SK-N-MC (cell line): ENCODE measurements at regions not wholly inside any gene's neighbourhood (a gene's known extent, or its start where the extent isn't known, plus 50 kb on each side); places are given as distances from the start of the nearest gene placed in this dataset.
A peak's percentile ranks its signal among the peaks of the same experiment; 100 is the strongest.
"Not testable (repeated sequence)": the region's sequence is repeated elsewhere in the genome, so short reads cannot be mapped to it uniquely, and the experiment has no call there.

Source experiments
- DNase-seq: peaks from one replicate; pipeline ENCODE4 v3.0.0-alpha.2; 2011; ENCODE audit warnings: low read depth, low spot score
- H3K27ac ChIP-seq: fragments of 200-600 bp; sonication (generic); 2 replicates; pipeline ENCODE4 v1.5.1; 2016; ENCODE audit warnings: mixed run types
- H3K36me3 ChIP-seq: fragments of 200-600 bp; sonication (generic); 2 replicates; pipeline ENCODE4 v1.6.1; 2017; ENCODE audit warnings: antibody characterized with exemption, low read length, mixed read lengths; ENCODE audit not compliant: insufficient read depth
- H3K4me3 ChIP-seq: fragments of 200-600 bp; sonication (generic); 2 replicates; pipeline ENCODE4 v1.5.1; 2016
- H3K9ac ChIP-seq: fragments of 200-600 bp; sonication (generic); 2 replicates; pipeline ENCODE4 v1.8.0; 2017; ENCODE audit warnings: mixed run types, mixed read lengths; ENCODE audit not compliant: insufficient read length
- H3K9me3 ChIP-seq: fragments of 200-600 bp; sonication (generic); 2 replicates; pipeline ENCODE4 v1.6.1; 2017; ENCODE audit warnings: low read depth, mild to moderate bottlenecking, antibody characterized with exemption, low read length, moderate library complexity, mixed read lengths
- EZH2 ChIP-seq: fragments of 200-600 bp; sonication (generic); IDR thresholded peaks from one replicate; pipeline ENCODE4 v1.6.1; 2017; ENCODE audit warnings: antibody characterized with exemption
- FOXP2 ChIP-seq: optimal IDR thresholded peaks from 2 replicates; pipeline ENCODE3; 2011; ENCODE audit warnings: mild to moderate bottlenecking, moderate library complexity; ENCODE audit not compliant: insufficient read depth; ENCODE audit errors: extremely low read length, control extremely low read depth
- POLR2AphosphoS5 ChIP-seq: IDR thresholded peaks from 2 replicates; pipeline ENCODE4 v1.6.1; 2012; ENCODE audit warnings: mild to moderate bottlenecking, low read depth, low read length, borderline replicate concordance

GRCh38 chr4:152193059-152193458, 342.8 kb downstream of the FBXW7 start:
- TF ChIP-seq EZH2 (no peak), POLR2AphosphoS5 (no peak), FOXP2 (no peak)
- Histone ChIP-seq H3K27ac (no peak overlapping the region), H3K36me3 (no peaks in the 10 kb centered on the region), H3K4me3 (no peak overlapping the region), H3K9me3 (no peaks in the 10 kb centered on the region), H3K9ac (no peak overlapping the region)
- no peak for DNase-seq

- H3K27ac ChIP-seq, result no peak overlapping the region
- no peak overlapping the region for H3K9ac ChIP-seq
- H3K36me3 ChIP-seq, result no peaks in the 10 kb centered on the region
- H3K4me3 ChIP-seq, result no peak overlapping the region
- no peaks in the 10 kb centered on the region for H3K9me3 ChIP-seq
- no peak for DNase-seq
- TF ChIP-seq EZH2, result no peak
- TF ChIP-seq POLR2AphosphoS5, result no peak
- no peak for TF ChIP-seq FOXP2
Measured at GRCh38 chr4:152190907-152191306, 345.0 kb downstream of the FBXW7 start.

- TF ChIP-seq POLR2AphosphoS5 (no peak), EZH2 (no peak), FOXP2 (no peak)
- Histone ChIP-seq H3K9me3 (no peaks in the 10 kb centered on the region), H3K27ac (peak overlapping the region; percentile 34; the same call in 1 of the 2 replicates), H3K4me3 (0 out of 2 replicates have a peak overlapping the region, but pooled peaks have one; percentile 13), H3K9ac (no peak overlapping the region), H3K36me3 (no peaks in the 10 kb centered on the region)
- DNase-seq, result no peak
Measured at GRCh38 chr4:152189451-152190179, 346.3 kb downstream of the FBXW7 start.

- no peak for DNase-seq
- no peak overlapping the region for H3K4me3 ChIP-seq
- H3K27ac ChIP-seq, result 0 out of 2 replicates have a peak overlapping the region, but pooled peaks have one; percentile 34
- no peaks in the 10 kb centered on the region for H3K9me3 ChIP-seq
- no peaks in the 10 kb centered on the region for H3K36me3 ChIP-seq
- no peak overlapping the region for H3K9ac ChIP-seq
- TF ChIP-seq EZH2 (no peak), FOXP2 (no peak), POLR2AphosphoS5 (no peak)
Measured at GRCh38 chr4:152188801-152189200, 347.1 kb downstream of the FBXW7 start.

GRCh38 chr4:152187693-152188092, 348.2 kb downstream of the FBXW7 start:
- H3K9me3 ChIP-seq, result no peaks in the 10 kb centered on the region
- no peak overlapping the region for H3K4me3 ChIP-seq
- H3K27ac ChIP-seq, result no peak overlapping the region
- no peaks in the 10 kb centered on the region for H3K36me3 ChIP-seq
- TF ChIP-seq EZH2 (no peak), FOXP2 (no peak), POLR2AphosphoS5 (no peak)
- DNase-seq, result no peak
- H3K9ac ChIP-seq, result no peak overlapping the region

GRCh38 chr4:152185786-152186550, 349.9 kb downstream of the FBXW7 start:
- no peaks in the 10 kb centered on the region for H3K36me3 ChIP-seq
- H3K9ac ChIP-seq, result no peak overlapping the region
- no peak overlapping the region for H3K27ac ChIP-seq
- TF ChIP-seq POLR2AphosphoS5 (no peak), EZH2 (no peak)
- no peak for DNase-seq
- no peaks in the 10 kb centered on the region for H3K9me3 ChIP-seq
- no peak overlapping the region for H3K4me3 ChIP-seq

- no peak overlapping the region for H3K27ac ChIP-seq
- H3K9ac ChIP-seq, result no peak overlapping the region
- no peaks in the 10 kb centered on the region for H3K36me3 ChIP-seq
- H3K9me3 ChIP-seq, result no peaks in the 10 kb centered on the region
- TF ChIP-seq FOXP2 (no peak), POLR2AphosphoS5 (no peak), EZH2 (no peak)
- no peak for DNase-seq
- H3K4me3 ChIP-seq, result no peak overlapping the region
Measured at GRCh38 chr4:152181150-152181549, 354.7 kb downstream of the FBXW7 start.

- Histone ChIP-seq H3K27ac (no peak overlapping the region), H3K9ac (no peak overlapping the region), H3K36me3 (no peaks in the 10 kb centered on the region), H3K4me3 (no peak overlapping the region), H3K9me3 (no peaks in the 10 kb centered on the region)
- TF ChIP-seq FOXP2, result no peak
- TF ChIP-seq EZH2, result no peak
- no peak for TF ChIP-seq POLR2AphosphoS5
- no peak for DNase-seq
Measured at GRCh38 chr4:152180369-152180768, 355.5 kb downstream of the FBXW7 start.

GRCh38 chr4:152177538-152177937, 358.4 kb downstream of the FBXW7 start:
- H3K4me3 ChIP-seq, H3K27ac ChIP-seq, H3K9ac ChIP-seq, H3K9me3 ChIP-seq, DNase-seq, H3K36me3 ChIP-seq: not testable (repeated sequence)
